ENCODE measurements at regions not wholly inside any gene's neighbourhood (a gene's known extent, or its start where the extent isn't known, plus 50 kb on each side); places are given as distances from the start of the nearest gene placed in this dataset.

- no peaks in the 10 kb centered on the region for H3F3A ChIP-seq (replicated peaks; ENCODE audit: low read depth)
- H3K4me2 ChIP-seq = no peak overlapping the region
- H3K27ac Mint-ChIP-seq = no peak overlapping the region
- no peaks in the 10 kb centered on the region for H3K4me1 Mint-ChIP-seq
- no peaks in the 10 kb centered on the region for H3K27me3 Mint-ChIP-seq (ENCODE audit: insufficient read depth, low read depth, poor library complexity)
- H3K79me2 ChIP-seq (replicated peaks; ENCODE audit: insufficient read depth) = no peaks in the 10 kb centered on the region
- no peaks in the 10 kb centered on the region for H4K20me1 ChIP-seq (replicated peaks; ENCODE audit: insufficient read depth)
- H3K36me3 Mint-ChIP-seq (ENCODE audit: low read depth) = no peaks in the 10 kb centered on the region
- H3K4me1 ChIP-seq (ENCODE audit: insufficient read depth) = no peaks in the 10 kb centered on the region
- no peaks in the 10 kb centered on the region for H3K36me3 ChIP-seq (ENCODE audit: insufficient read depth)
- H3K4me3 ChIP-seq = no peak overlapping the region
- H3K4me3 Mint-ChIP-seq = no peak overlapping the region
- H3K9me3 Mint-ChIP-seq = no peaks in the 10 kb centered on the region
- 0 out of 2 replicates have a peak, but pooled peaks cover 4% of the 10 kb centered on the region for H3K9me2 ChIP-seq (ENCODE audit: insufficient read depth)
- TF ChIP-seq JUNB (IDR thresholded peaks at IDR 0.05; ENCODE audit: unreplicated experiment) (no peak), ZNF331 (CRISPR knock-in tag; IDR thresholded peaks at IDR 0.05; ENCODE audit: low read depth) (no peak), EZH2phosphoT487 (IDR thresholded peaks at IDR 0.05; ENCODE audit: unreplicated experiment) (no peak), REST (IDR thresholded peaks at IDR 0.05; ENCODE audit: unreplicated experiment) (no peak), CREB1 (CRISPR knock-in tag; IDR thresholded peaks at IDR 0.05; ENCODE audit: low read depth) (no peak), EZH2 (IDR thresholded peaks at IDR 0.05; ENCODE audit: low read depth, unreplicated experiment) (no peak), POLR2AphosphoS5 (IDR thresholded peaks at IDR 0.05; ENCODE audit: low read depth) (no peak), STAT1 (IDR thresholded peaks at IDR 0.05; ENCODE audit: unreplicated experiment) (no peak), ETS1 (IDR thresholded peaks at IDR 0.05) (no peak), NANOG (IDR thresholded peaks at IDR 0.05; ENCODE audit: borderline replicate concordance) (no peak), ZNF462 (CRISPR knock-in tag; IDR thresholded peaks at IDR 0.05) (no peak), CTCF (conservative IDR thresholded peaks at IDR 0.05; ENCODE audit: low read depth in 2 of 2) (no peak), ZNF114 (CRISPR knock-in tag; IDR thresholded peaks at IDR 0.05) (no peak)
- H2AFZ ChIP-seq = no peak overlapping the region
- H3K27me3 ChIP-seq (ENCODE audit: insufficient read depth) = no peaks in the 10 kb centered on the region
- DNase-seq (ENCODE audit: low spot score) = no peak
- no peak for ATAC-seq
- no peak overlapping the region for H3K27ac ChIP-seq (ENCODE audit: low read depth)
Observed at GRCh38 chr10:121051696-121052279, 200.6 kb downstream of the WDR11 start.

Measured in GM23338 (cell line).